ENCODE measurements at regions not wholly inside any gene's neighbourhood (a gene's known extent, or its start where the extent isn't known, plus 50 kb on each side); places are given as distances from the start of the nearest gene placed in this dataset.
"Not testable (repeated sequence)": the region's sequence is repeated elsewhere in the genome, so short reads cannot be mapped to it uniquely, and the experiment has no call there.

- TF ChIP-seq POLR2A (IDR thresholded peaks at IDR 0.05; ENCODE audit: low read length); GATA1 (IDR thresholded peaks at IDR 0.05; ENCODE audit: low read depth, low read length): not testable (repeated sequence)
Observed at GRCh38 chr15:91415258-91415657, 315.2 kb downstream of the SV2B start.
